ENCODE measurements at regions not wholly inside any gene's neighbourhood (a gene's known extent, or its start where the extent isn't known, plus 50 kb on each side); places are given as distances from the start of the nearest gene placed in this dataset.

GRCh38 chr12:46534327-46534840, 161.8 kb upstream of the SLC38A2 start:
- TF ChIP-seq POLR2A (IDR thresholded peaks at IDR 0.05) (no peak), CTCF (IDR thresholded peaks at IDR 0.05 in 4 of 5, conservative IDR thresholded peaks at IDR 0.05 in 1 of 5) (no peak)
